CD4-positive, alpha-beta T cell treated with Interleukin-2 at 100 ng/mL for 4 hours (primary cell): ENCODE measurements at regions not wholly inside any gene's neighbourhood (a gene's known extent, or its start where the extent isn't known, plus 50 kb on each side); places are given as distances from the start of the nearest gene placed in this dataset.

Experiments
- DNase-seq: peaks from one replicate; pipeline ENCODE4 v3.0.0-alpha.2; 2020; ENCODE audit warnings: low spot score

GRCh38 chr4:53775381-53775780, 184.1 kb upstream of the LNX1 start:
- no peak for DNase-seq

- no peak for DNase-seq
Measured at GRCh38 chr4:53771326-53771725, 180.0 kb upstream of the LNX1 start.

DNA sequence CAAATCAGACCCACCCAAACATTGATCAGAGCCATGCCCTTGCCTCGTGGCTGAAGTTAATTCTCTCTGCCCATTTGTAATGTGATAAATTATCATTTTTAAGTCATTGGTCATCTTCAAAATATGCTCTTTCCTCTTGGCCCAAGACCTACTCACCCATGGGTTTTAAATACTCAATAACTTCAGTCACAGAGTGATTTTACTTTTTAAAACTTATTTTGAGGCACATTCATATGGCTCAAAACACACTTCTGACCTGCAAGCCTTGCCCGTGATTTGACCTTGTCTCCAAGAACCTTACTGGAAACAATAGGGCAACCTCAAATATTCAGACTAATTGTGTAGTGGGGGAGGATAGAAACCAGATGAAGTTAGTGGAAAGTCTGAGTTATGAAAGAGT, 176.2 kb upstream of the LNX1 start:
- no peak for DNase-seq

DNA sequence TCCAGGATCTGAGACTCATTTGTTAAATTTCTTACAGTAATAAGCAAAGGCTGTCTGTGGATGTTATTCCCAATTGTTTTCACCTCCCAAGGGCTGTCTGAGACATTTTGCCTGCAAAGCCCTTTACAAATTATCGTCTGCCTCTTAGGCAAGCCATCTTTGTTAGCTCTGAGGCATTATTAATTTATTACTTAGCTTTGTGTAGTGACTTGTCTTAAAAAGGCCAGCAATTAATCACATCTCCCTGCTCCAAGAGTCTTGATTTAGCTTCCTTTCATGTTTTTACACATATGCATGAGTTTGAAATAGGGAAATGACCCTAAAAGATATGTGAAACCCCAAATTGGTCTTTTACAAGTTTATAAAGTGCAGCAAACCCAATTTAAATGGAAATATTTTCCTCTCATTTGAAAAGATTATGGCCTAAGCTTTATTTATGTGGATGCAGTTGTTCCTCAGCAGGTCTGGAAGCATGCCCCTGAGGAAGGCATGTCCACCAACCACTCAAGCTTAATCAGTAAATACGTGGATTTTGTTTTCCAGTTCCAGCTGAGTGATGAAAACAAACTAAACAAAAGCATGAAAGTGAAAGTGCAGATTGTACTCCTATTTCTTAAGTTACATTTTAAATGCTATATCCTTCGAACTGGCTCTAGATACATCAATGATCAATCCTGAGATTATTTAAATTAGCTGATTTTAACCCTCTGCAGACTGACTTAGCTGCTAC, 173.6 kb upstream of the LNX1 start:
- DNase-seq, result no peak

DNA sequence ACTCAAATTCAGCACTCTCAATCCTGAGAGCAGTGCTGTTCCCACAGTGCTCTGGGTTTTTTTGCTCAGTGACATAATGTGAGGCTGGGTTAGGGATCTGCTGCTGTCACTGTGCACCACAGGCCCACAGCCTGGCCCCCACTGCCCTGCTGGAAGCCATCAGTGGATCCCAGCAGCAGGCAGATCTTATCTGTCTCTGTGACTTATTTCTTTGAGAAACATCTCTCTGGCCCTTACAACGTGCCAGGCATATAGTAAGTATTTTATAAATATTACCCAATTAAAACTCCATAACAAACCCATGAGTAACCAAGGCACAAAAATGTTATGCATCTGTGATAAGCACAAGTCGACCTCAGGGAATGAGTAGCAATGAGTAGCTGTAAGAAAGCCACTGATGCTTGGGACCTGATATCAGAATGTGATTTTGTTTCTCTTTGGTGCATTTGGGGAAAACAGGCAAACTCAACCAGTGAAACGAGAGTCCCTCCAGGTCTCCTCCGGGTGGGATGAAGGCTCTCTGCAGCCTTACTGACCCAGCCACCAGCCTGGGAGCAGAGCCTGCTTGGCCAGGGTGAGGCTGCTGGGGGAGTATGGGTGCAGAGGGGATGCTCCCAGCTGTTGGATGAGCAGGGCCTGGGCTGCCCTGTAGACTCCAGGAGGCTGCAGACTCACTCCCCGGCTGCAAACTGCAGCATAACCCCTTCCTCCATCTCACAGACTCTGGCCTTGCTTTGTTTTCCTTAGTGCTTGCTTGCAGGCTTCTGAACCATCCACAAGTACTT, 172.7 kb upstream of the LNX1 start:
- no peak for DNase-seq

- no peak for DNase-seq
Measured at GRCh38 chr4:53755656-53756055, 164.4 kb upstream of the LNX1 start.

DNA sequence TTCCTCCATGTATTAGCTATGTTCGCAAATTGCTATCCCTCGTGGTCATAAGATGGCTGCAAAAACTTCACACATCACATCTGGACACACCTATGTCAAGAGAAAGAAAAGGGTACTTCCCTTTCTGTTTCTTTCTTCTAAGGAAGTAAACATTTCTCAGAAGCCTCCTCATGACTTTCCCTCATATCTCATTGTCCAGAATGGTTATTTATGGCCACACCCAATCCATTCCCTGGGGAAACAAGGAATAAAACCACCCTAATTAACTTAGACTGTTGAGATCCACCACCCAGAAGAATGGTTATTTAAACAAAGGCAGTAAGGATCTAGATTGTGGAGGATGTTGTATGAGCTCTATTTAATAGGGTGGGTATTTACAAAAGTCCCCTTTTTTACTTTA, 160.8 kb upstream of the LNX1 start:
- no peak for DNase-seq

DNA sequence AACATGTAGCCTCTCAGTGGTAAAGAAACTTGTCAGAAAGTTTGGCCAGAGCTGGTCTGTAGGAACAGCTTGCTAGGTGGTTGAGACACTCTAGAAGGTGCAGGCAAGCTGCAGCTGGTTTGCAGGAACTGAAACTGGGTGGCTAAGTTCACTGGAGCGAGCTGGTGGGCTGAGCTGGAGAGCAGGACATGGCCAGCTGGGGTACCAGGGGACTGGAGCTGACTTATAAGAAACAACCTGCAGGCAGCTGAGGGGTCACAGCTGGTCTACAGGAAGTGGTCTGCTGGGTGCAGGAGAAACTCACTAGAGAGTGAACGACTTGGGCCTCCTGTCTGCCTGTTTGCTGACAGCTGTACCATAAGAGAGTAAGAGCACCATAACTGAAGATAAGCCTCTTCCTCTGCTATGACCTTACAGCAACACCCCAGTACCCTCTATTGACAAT, 157.1 kb upstream of the LNX1 start:
- no peak for DNase-seq

DNA sequence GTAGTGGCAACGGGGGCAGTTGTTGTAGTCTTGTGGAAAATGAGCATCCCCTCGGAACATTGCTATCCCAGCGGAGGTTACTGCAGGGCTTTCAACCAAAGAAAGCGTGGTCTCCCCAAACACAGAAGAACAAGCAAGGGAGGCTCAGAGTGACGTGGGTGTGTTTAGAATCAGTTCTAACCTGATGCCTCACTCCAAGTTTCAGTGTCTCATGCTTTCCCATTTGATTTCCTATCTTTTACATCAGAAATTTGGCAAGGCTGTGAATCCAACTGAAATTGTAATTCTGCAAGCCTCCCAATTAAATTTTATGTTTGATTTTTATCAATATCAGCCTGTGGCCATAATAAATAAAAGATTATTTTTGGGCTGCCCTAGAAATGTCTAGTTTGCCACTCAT, 156.1 kb upstream of the LNX1 start:
- DNase-seq, result no peak

GRCh38 chr4:53744446-53745160, 153.3 kb upstream of the LNX1 start:
- no peak for DNase-seq

DNA sequence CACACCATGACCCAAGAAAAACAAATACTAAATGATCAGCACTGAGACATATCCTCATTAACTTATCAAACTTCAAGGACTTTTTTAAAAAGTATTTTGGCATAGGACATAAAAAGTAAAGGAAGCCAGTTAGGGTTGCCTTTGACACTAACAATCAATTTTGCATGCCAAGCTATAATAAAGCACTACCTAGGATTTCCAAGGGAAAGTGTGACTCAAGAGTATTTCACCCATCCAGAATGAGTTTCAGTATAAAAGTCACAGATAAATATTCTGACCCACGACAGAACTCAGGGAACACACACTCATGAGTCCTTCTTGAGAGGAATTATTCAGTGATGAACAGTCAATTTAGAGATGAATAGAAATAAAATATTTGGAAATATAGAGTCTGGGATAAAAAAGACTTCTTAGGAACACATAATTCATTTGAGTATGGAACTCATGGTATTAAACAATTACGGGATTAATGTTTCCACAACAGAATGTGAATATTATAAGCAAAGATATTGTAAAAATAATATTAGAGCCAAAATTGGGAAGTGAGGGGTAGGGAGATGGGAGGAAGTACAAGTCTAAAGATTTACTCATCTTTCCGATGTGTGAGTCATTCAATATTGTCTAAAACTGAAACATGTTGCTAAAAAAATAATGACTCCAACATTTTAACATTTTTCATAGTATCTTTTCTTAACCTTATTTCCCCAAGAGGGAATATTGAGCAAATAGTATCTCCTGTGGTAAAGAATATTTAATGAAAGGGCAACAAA, 143.5 kb upstream of the LNX1 start:
- no peak for DNase-seq

DNA sequence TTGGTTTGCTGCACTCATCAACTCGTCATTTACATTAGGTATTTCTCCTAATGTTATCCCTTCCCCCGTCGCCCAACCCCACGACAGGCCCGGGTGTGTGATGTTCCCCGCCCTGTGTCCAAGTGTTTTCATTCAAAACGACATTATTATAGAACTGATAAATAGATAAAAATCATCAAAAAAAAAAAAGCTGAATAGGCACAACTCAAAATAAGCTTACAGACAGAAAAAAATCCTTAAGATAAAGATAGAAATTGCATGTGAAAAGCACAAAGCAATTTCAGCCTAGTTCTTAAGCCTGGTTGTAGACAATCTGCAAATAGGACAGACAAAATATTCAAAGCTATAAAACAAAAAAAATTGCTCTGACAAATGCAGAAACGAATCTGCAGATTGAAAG, 142.9 kb upstream of the LNX1 start:
- DNase-seq, result no peak

GRCh38 chr4:53732661-53733060, 141.4 kb upstream of the LNX1 start:
- DNase-seq, result no peak

DNA sequence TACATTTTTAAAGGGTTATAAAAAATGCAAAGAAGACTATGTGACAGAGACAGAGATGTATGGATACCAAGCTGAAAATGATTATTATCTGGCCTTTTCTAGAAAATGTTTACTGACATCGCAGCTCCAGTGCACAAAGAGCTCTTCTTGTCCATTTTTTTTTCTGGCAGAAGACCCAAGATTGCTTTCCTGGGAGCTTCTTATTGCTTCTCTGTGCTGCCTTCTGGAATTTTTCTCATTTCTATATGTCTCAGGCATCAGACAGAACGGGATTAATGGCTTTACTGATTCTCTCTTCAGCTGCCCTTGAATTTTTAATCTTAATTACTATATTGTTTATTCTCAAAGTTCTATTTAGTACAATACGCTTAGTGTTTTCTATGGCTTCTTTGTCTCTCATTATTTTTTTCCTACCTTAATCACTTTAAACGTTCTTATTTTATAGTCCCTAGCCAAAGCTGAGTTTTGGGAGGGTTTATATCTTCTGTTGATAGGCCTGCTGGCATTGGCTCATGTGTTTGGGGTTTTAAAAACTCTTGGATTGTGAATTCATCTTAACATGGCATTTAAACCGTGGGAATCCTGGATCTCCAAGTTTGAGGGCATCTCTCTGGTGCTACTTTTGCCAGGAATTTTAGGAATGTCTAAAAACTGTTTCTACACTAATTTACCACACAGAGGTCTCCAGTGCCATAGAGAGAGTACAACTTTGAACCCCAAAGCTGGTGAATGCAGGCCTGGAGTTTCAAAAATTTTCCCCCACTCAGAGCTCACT, 138.9 kb upstream of the LNX1 start:
- no peak for DNase-seq

DNA sequence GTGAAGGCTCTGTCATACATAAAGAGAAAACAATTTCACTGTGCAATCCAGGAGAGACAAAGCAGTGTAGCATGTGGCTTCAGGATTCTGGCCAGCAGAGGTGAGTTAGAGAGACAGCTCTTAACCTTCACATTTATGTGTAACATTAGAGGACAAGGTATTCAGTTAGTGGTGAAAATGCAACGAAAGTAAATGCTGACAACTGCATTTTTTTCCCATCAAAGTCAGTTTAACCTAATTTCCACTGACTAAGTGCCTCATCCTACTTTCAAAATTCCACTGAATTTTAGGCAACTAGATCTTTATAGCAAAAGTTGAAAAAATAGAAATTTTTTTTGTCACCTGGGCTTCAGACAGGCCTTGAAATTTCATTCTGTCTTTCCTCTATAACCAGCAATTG, 130.8 kb upstream of the LNX1 start:
- no peak for DNase-seq

DNA sequence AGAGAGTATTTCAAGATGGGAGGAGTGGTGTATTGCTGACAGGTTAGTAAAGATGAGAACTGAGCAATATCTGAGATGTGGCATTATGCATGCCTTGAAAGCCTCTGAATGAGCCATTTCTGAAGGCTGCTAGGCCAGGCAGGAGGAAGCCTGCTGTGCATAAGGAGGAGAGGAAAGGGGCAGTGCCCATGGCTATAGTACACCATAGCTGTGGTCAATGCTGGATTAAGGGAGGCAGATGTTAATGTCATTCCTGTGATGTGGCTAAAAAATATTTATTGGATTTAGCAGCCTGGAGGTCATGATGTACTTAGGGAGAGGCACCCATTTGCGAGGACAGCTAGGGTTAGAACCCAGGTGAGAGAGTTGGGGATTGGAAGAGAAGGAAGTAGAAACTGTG, 130.0 kb upstream of the LNX1 start:
- no peak for DNase-seq

DNA sequence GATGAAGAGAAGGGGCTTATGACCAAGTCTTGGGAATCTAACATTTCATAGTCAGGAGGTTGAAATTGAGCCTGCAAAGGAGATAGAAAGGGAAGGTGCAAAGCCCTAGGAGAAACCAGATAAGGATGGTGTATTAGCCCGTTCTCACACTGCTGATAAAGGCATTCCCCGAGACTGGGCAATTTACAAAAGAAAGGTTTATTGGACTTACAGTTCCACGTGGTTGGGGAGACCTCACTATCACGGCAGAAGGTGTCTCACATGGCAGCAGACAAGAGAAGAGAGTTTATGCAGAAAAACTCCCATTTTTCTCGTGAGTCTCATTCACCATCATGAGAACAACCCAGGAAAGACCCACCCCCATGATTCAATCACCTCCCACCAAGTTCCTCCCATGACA, 129.5 kb upstream of the LNX1 start:
- no peak for DNase-seq

DNA sequence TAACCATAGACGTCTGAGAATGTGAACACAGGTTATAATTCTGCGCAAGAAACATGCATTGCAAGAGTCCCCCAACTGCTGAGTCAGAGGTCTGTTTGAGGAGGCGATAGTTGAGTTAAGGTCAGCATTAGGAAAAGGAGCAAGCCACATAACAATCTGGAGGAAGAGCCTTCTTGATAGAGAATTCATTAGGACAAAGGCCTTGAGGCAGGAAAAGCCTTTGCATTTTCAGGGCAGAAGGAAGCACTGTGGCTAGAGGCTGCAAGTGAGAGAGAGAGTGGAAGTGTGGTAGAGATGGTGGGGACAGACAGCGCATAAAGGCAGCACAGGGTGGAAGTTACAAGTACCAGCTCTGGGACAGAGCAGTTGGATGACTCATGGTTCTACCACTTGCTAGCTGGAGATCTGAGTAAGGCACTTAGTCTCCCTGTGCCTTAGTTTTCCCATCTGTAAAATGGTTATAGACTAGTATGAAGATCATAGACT, 125.8 kb upstream of the LNX1 start:
- no peak for DNase-seq

DNA sequence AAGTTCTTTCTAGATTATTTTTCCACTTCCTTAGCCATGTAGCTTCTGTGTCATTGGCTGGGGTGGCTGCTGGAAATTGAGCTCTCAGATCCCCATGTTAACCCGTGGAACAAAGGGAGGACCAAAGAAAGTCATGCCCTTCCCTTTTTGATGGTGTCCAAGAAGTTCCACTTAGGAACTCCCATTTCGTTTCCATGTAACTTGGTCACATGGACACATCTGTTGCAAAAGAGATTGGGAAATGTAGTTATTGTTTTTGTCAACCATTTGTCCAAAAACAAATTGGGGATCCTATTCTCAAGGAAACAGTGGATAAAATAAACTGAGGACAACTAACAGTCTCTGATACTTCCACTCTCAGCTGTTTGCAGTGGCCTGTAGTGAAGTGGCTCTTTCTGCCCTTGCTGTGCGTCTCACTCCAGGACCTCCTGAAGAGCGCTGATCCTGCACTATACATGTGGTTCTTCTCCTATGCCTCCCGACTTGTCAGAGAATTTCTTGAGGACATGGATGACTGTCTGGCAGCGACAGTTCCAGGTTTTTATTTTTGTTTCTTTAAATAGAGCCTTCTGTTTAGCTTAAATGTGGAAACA, 125.3 kb upstream of the LNX1 start:
- DNase-seq, result no peak

DNA sequence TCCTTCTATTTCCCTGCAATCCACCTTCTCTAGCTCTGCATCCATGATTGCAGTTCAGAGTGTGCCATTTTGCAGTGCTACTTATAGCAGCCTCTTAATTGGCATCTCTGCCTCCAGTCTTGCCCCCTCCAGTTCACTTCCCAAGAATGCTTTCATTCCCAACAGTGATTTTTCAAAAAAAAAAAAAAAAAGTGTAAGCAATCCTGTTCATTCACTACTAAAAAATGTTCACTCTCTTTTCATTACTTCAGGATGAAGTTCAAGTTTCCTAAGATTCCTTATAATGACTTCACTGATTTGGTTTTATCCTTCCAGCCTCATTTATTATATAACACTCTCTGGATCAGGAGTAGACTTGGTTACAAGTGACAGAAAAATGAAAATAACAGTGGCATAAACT, 124.7 kb upstream of the LNX1 start:
- DNase-seq, result no peak
